Lung (tissue), 11 donors: ENCODE measurements at regions not wholly inside any gene's neighbourhood (a gene's known extent, or its start where the extent isn't known, plus 50 kb on each side); places are given as distances from the start of the nearest gene placed in this dataset.
A peak's percentile ranks its signal among the peaks of the same experiment; 100 is the strongest.

Experiments used
- ATAC-seq: fragments of 200-7000 bp; cut with Tn5 transposase; one replicate; pipeline ENCODE4 v1.9.1; 2020; ENCODE audit warnings: moderate number of reproducible peaks; ENCODE audit not compliant: insufficient read depth, low FRiP score
- DNase-seq, 3 donors: peaks; one replicate each; pipeline ENCODE4 v3.0.0-alpha.2; 2013 to 2017
- H3K27ac ChIP-seq, 2 donors: one replicate each; pipeline ENCODE4 v1.5.1; 2013; ENCODE audit warnings: mild to moderate bottlenecking in 2 of 2, moderate library complexity in 2 of 2, control low read depth in 1 of 2, inconsistent platforms in 1 of 2, low read depth in 1 of 2, low read length in 1 of 2
- H3K27me3 ChIP-seq, 3 donors: one replicate each; pipeline ENCODE4 v1.5.1; 2013; ENCODE audit warnings: low read length in 2 of 3; ENCODE audit not compliant: control insufficient read depth in 3 of 3, insufficient read depth in 3 of 3
- H3K36me3 ChIP-seq, 4 donors: one replicate each; pipeline ENCODE4 v1.5.1; 2013; ENCODE audit warnings: low read length in 4 of 4, mild to moderate bottlenecking in 1 of 4, moderate library complexity in 1 of 4; ENCODE audit not compliant: control insufficient read depth in 4 of 4, insufficient read depth in 4 of 4
- H3K4me1 ChIP-seq, 5 donors: one replicate each; pipeline ENCODE4 v1.5.1; 2013; ENCODE audit warnings: low read length in 5 of 5, mild to moderate bottlenecking in 2 of 5, moderate library complexity in 1 of 5; ENCODE audit not compliant: control insufficient read depth in 5 of 5, insufficient read depth in 5 of 5
- H3K4me3 ChIP-seq: one replicate; pipeline ENCODE4 v1.5.1; 2013; ENCODE audit warnings: mild to moderate bottlenecking, control low read depth, moderate library complexity
- H3K9ac ChIP-seq, 2 donors: one replicate each; pipeline ENCODE4 v1.5.1; 2013; ENCODE audit warnings: low read length in 2 of 2, control low read depth in 1 of 2; ENCODE audit not compliant: insufficient read depth in 1 of 2
- H3K9me3 ChIP-seq, 4 donors: one replicate each; pipeline ENCODE4 v1.5.1; 2013; ENCODE audit warnings: low read length in 3 of 4, mild to moderate bottlenecking in 1 of 4, moderate library complexity in 1 of 4; ENCODE audit not compliant: control insufficient read depth in 4 of 4, insufficient read depth in 3 of 4
- WGBS, 2 donors: extraction: QIAGEN DNeasy Blood & Tissue Kit; methylation state at CpG; one replicate each; pipeline ENCODE4 v1.1.7; 2013; 5-methylcytosine and 5-hydroxymethylcytosine counted together
- TF ChIP-seq, protein P1 (sequence below): IDR thresholded peaks from 2 replicates; pipeline ENCODE4 v1.5.1; 2012; ENCODE audit warnings: mild to moderate bottlenecking; ENCODE audit errors: control extremely low read depth, extremely low read depth
- donor health status: control.
- donor health status: control.
- donor health status: Bipolar disorder and iron deficiency.
- donor health status: healthy.
- donor health status: DM: yes; HTN: yes; CAD: no.

GRCh38 chr1:218715961-218716669 lies 371.0 kb downstream of the TGFB2 start:
- no peak overlapping the region for H3K4me3 ChIP-seq
- ATAC-seq (no peak), DNase-seq (no peak)
- 92 to 97% methylated on average over 3 of the region's 3 CpGs for WGBS, 2 donors
- TF ChIP-seq, protein P1, sequence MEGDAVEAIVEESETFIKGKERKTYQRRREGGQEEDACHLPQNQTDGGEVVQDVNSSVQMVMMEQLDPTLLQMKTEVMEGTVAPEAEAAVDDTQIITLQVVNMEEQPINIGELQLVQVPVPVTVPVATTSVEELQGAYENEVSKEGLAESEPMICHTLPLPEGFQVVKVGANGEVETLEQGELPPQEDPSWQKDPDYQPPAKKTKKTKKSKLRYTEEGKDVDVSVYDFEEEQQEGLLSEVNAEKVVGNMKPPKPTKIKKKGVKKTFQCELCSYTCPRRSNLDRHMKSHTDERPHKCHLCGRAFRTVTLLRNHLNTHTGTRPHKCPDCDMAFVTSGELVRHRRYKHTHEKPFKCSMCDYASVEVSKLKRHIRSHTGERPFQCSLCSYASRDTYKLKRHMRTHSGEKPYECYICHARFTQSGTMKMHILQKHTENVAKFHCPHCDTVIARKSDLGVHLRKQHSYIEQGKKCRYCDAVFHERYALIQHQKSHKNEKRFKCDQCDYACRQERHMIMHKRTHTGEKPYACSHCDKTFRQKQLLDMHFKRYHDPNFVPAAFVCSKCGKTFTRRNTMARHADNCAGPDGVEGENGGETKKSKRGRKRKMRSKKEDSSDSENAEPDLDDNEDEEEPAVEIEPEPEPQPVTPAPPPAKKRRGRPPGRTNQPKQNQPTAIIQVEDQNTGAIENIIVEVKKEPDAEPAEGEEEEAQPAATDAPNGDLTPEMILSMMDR, result no peak
- H3K9ac ChIP-seq, result no peak overlapping the region
- peaks cover 0 to 18% (median 0%) of the 10 kb centered on the region in 5 donors for H3K4me1 ChIP-seq
- H3K9me3 ChIP-seq, result no peaks in the 10 kb centered on the region
- no peaks in the 10 kb centered on the region for H3K27me3 ChIP-seq
- H3K27ac ChIP-seq, result no peak overlapping the region
- H3K36me3 ChIP-seq, result no peaks in the 10 kb centered on the region

DNA sequence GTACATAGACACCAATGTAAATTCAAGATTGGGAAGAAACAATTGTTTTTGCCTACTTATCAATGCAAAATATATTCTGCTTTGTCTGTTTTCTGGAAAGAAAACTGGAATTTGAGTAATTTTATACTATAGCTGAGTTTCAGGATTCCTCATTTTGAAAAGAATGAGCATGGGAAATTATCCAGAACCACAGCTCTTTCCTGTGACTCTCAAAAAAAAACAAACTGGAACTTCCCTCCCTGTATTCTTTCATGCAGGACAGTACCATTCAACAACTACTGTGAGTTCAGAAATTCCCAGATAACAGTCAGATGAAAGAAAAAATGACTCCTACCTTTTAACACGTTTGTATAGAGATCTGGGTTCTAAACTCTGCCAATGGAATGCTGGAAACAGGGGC lies 372.4 kb downstream of the TGFB2 start:
- H3K27me3 ChIP-seq, result no peaks in the 10 kb centered on the region
- H3K4me1 ChIP-seq, result peaks cover 0 to 18% (median 0%) of the 10 kb centered on the region in 5 donors
- ATAC-seq (no peak), DNase-seq (peak in 1 of 3 donors; percentile 33)
- H3K36me3 ChIP-seq, result no peaks in the 10 kb centered on the region
- no peak overlapping the region for H3K4me3 ChIP-seq
- no peak overlapping the region for H3K27ac ChIP-seq
- no peak overlapping the region for H3K9ac ChIP-seq
- WGBS, 2 donors, result 9 to 14% methylated on average over 1 of the region's 1 CpG
- TF ChIP-seq, protein P1, result no peak
- no peaks in the 10 kb centered on the region for H3K9me3 ChIP-seq

DNA sequence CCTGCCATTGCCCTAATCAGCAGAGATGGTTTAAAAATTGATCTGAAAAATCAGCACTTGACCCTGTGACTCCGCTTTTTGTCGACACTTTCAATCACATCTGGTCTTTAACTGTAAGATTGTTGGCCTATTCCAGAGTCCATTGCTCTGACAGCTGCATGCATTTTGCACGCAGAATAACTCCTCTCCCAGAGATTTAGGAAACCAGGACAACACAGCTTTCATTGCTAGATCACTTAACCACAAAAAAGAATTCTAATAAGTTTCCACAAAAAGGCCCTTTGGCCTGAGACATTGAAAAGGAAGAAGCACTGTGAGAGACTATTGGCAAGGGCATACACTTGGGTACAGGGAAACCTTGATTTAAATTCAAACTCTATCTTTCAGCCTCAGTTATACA lies 373.1 kb downstream of the TGFB2 start:
- H3K27me3 ChIP-seq, result no peaks in the 10 kb centered on the region
- ATAC-seq (no peak), DNase-seq (peak in 2 of 3 donors; percentile 23 to 38)
- WGBS, 2 donors, result 76 to 79% methylated on average over 3 of the region's 3 CpGs
- TF ChIP-seq, protein P1, result no peak
- H3K36me3 ChIP-seq, result no peaks in the 10 kb centered on the region
- H3K27ac ChIP-seq, result no peak overlapping the region
- no peak overlapping the region for H3K4me3 ChIP-seq
- H3K9me3 ChIP-seq, result no peaks in the 10 kb centered on the region
- peaks cover 0 to 18% (median 0%) of the 10 kb centered on the region in 5 donors for H3K4me1 ChIP-seq
- H3K9ac ChIP-seq, result no peak overlapping the region
